DOHH2 (cell line): ENCODE measurements at regions not wholly inside any gene's neighbourhood (a gene's known extent, or its start where the extent isn't known, plus 50 kb on each side); places are given as distances from the start of the nearest gene placed in this dataset.

Experiments used
- H3F3A ChIP-seq: fragments of 200-600 bp; sonication (generic), shearing (Covaris generic); 2 replicates; pipeline ENCODE4 v1.6.0; 2016; ENCODE audit warnings: antibody characterized with exemption, mild to moderate bottlenecking; ENCODE audit not compliant: control insufficient read depth, insufficient read depth
- H3K27ac ChIP-seq: fragments of 200-600 bp; sonication (generic); 2 replicates; pipeline ENCODE4 v1.5.1; 2014; ENCODE audit warnings: low read depth, mild to moderate bottlenecking, low read length, moderate library complexity
- H3K27me3 ChIP-seq: fragments of 200-600 bp; sonication (generic); 2 replicates; pipeline ENCODE4 v1.6.1; 2014; ENCODE audit warnings: mild to moderate bottlenecking, low read length, mixed read lengths; ENCODE audit not compliant: control insufficient read depth
- H3K36me3 ChIP-seq: fragments of 200-600 bp; sonication (generic); 2 replicates; pipeline ENCODE4 v1.6.1; 2014; ENCODE audit warnings: mild to moderate bottlenecking, low read length, moderate library complexity, mixed read lengths; ENCODE audit not compliant: control insufficient read depth
- H3K4me1 ChIP-seq: fragments of 200-600 bp; sonication (generic); 2 replicates; pipeline ENCODE4 v1.6.1; 2014; ENCODE audit warnings: mild to moderate bottlenecking, low read length, mixed read lengths; ENCODE audit not compliant: control insufficient read depth
- H3K4me2 ChIP-seq: fragments of 200-600 bp; sonication (generic); 2 replicates; pipeline ENCODE4 v1.6.0; 2014; ENCODE audit warnings: mild to moderate bottlenecking, low read length, moderate library complexity
- H3K4me3 ChIP-seq: fragments of 200-600 bp; sonication (generic); 2 replicates; pipeline ENCODE4 v1.5.1; 2014; ENCODE audit warnings: mild to moderate bottlenecking, low read length, mixed read lengths
- H3K79me2 ChIP-seq: fragments of 200-600 bp; sonication (generic); 2 replicates; pipeline ENCODE4 v1.6.1; 2014; ENCODE audit warnings: mild to moderate bottlenecking, low read length, mixed read lengths; ENCODE audit not compliant: control insufficient read depth
- H3K9me2 ChIP-seq: fragments of 200-600 bp; sonication (generic); replicated peaks from 2 replicates; pipeline ENCODE4 v1.6.1; 2014; ENCODE audit warnings: mild to moderate bottlenecking, low read length, mixed read lengths; ENCODE audit not compliant: control insufficient read depth
- H3K9me3 ChIP-seq: fragments of 200-600 bp; sonication (generic); 2 replicates; pipeline ENCODE4 v1.6.1; 2014; ENCODE audit warnings: antibody characterized with exemption, low read length, mixed read lengths; ENCODE audit not compliant: control insufficient read depth, insufficient read depth
- H4K20me1 ChIP-seq: fragments of 200-600 bp; sonication (generic); 2 replicates; pipeline ENCODE4 v1.6.0; 2014; ENCODE audit warnings: low read depth, mild to moderate bottlenecking, antibody characterized with exemption, low read length, moderate library complexity; ENCODE audit not compliant: control insufficient read depth, insufficient read depth
- CTCF ChIP-seq: fragments of 200-600 bp; sonication (generic); IDR thresholded peaks from one replicate; pipeline ENCODE4 v1.5.1; 2014; ENCODE audit warnings: antibody characterized with exemption, mild to moderate bottlenecking, low read depth, low read length; ENCODE audit not compliant: poor library complexity, severe bottlenecking
- EZH2phosphoT487 ChIP-seq: fragments of 200-600 bp; sonication (generic); IDR thresholded peaks from 2 replicates; pipeline ENCODE4 v1.6.1; 2017; ENCODE audit warnings: borderline replicate concordance, mild to moderate bottlenecking, antibody characterized with exemption, low read length, moderate library complexity, mixed read lengths

- H3K9me3 ChIP-seq = no peaks in the 10 kb centered on the region
- H3K9me2 ChIP-seq = no peaks in the 10 kb centered on the region
- no peak overlapping the region for H3K27ac ChIP-seq
- no peaks in the 10 kb centered on the region for H3K27me3 ChIP-seq
- H3K79me2 ChIP-seq = no peaks in the 10 kb centered on the region
- no peaks in the 10 kb centered on the region for H3K4me1 ChIP-seq
- no peaks in the 10 kb centered on the region for H4K20me1 ChIP-seq
- no peak overlapping the region for H3K4me2 ChIP-seq
- no peaks in the 10 kb centered on the region for H3K36me3 ChIP-seq
- no peak overlapping the region for H3K4me3 ChIP-seq
- TF ChIP-seq CTCF (no peak), EZH2phosphoT487 (no peak)
- no peaks in the 10 kb centered on the region for H3F3A ChIP-seq
Measured at GRCh38 chr3:18672561-18672960, 247.4 kb upstream of the SATB1 start.

GRCh38 chr3:18670759-18671158, 245.6 kb upstream of the SATB1 start:
- no peak overlapping the region for H3K4me3 ChIP-seq
- H3K4me1 ChIP-seq = no peaks in the 10 kb centered on the region
- H3K4me2 ChIP-seq = no peak overlapping the region
- no peaks in the 10 kb centered on the region for H3K9me2 ChIP-seq
- H4K20me1 ChIP-seq = no peaks in the 10 kb centered on the region
- H3K9me3 ChIP-seq = no peaks in the 10 kb centered on the region
- no peaks in the 10 kb centered on the region for H3F3A ChIP-seq
- H3K27me3 ChIP-seq = no peaks in the 10 kb centered on the region
- no peaks in the 10 kb centered on the region for H3K79me2 ChIP-seq
- no peaks in the 10 kb centered on the region for H3K36me3 ChIP-seq
- TF ChIP-seq EZH2phosphoT487 = no peak
- TF ChIP-seq CTCF = no peak
- H3K27ac ChIP-seq = no peak overlapping the region

GRCh38 chr3:18669374-18669773, 244.2 kb upstream of the SATB1 start:
- no peaks in the 10 kb centered on the region for H3F3A ChIP-seq

More at GRCh38 chr3:18669374-18669773, 244.2 kb upstream of the SATB1 start:
- H3K27me3 ChIP-seq = no peaks in the 10 kb centered on the region
- no peaks in the 10 kb centered on the region for H3K9me3 ChIP-seq
- no peaks in the 10 kb centered on the region for H3K36me3 ChIP-seq
- no peaks in the 10 kb centered on the region for H3K4me1 ChIP-seq
- H4K20me1 ChIP-seq = no peaks in the 10 kb centered on the region
- no peaks in the 10 kb centered on the region for H3K9me2 ChIP-seq
- no peaks in the 10 kb centered on the region for H3K79me2 ChIP-seq
- H3K4me3 ChIP-seq = no peak overlapping the region
- no peak for TF ChIP-seq EZH2phosphoT487
- no peak for TF ChIP-seq CTCF
- H3K27ac ChIP-seq = no peak overlapping the region
- no peak overlapping the region for H3K4me2 ChIP-seq
